Endothelial cell (in vitro differentiated cells): ENCODE measurements at regions not wholly inside any gene's neighbourhood (a gene's known extent, or its start where the extent isn't known, plus 50 kb on each side); places are given as distances from the start of the nearest gene placed in this dataset.

Experiments used
- DNase-seq: peaks from one replicate; pipeline ENCODE4 v3.0.0; 2021; ENCODE audit warnings: low spot score
- H3K27ac Mint-ChIP-seq: one replicate; pipeline ENCODE4 v1.8.0; 2021; ENCODE audit warnings: mixed read lengths, inconsistent platforms; ENCODE audit not compliant: unreplicated experiment
- H3K27me3 Mint-ChIP-seq: one replicate; pipeline ENCODE4 v1.8.0; 2021; ENCODE audit warnings: mild to moderate bottlenecking, moderate library complexity, mixed read lengths, inconsistent platforms; ENCODE audit not compliant: unreplicated experiment
- H3K36me3 Mint-ChIP-seq: one replicate; pipeline ENCODE4 v1.8.0; 2021; ENCODE audit warnings: mild to moderate bottlenecking, low read depth, mixed read lengths, inconsistent platforms; ENCODE audit not compliant: unreplicated experiment
- H3K4me1 Mint-ChIP-seq: one replicate; pipeline ENCODE4 v1.8.0; 2021; ENCODE audit warnings: mild to moderate bottlenecking, mixed read lengths, inconsistent platforms; ENCODE audit not compliant: unreplicated experiment
- H3K4me3 Mint-ChIP-seq: one replicate; pipeline ENCODE4 v1.8.0; 2021; ENCODE audit warnings: mild to moderate bottlenecking, mixed read lengths, inconsistent platforms; ENCODE audit not compliant: unreplicated experiment
- H3K9me3 Mint-ChIP-seq: one replicate; pipeline ENCODE4 v1.8.0; 2021; ENCODE audit warnings: mixed read lengths, inconsistent platforms; ENCODE audit not compliant: unreplicated experiment
- TF ChIP-seq, protein P1 (sequence below): fragments of 200-600 bp; sonication (generic); IDR thresholded peaks from one replicate; pipeline ENCODE4 v1.5.0; 2021; ENCODE audit warnings: antibody characterized with exemption; ENCODE audit not compliant: unreplicated experiment

DNA sequence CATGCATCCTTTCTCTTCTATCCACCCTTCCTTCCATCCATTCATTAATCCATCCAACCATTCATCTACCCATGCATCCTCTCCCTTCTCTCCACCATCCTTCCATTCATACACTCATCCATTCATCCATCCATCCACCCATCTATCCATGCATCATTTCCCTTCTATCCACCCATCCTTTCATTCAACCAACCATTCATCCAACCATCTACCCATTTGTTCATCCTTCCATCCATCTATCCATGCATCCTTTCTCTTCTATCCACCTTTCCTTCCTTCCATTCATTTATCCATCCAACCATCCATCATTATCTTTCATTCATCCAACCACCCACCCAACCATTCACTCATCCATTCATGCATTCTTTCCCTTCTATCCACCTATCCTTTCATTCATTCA, 188.4 kb downstream of the NPHP4 start:
- no peak for DNase-seq
- no peaks in the 10 kb centered on the region for H3K9me3 Mint-ChIP-seq
- no peak overlapping the region for H3K27ac Mint-ChIP-seq
- TF ChIP-seq, protein P1, sequence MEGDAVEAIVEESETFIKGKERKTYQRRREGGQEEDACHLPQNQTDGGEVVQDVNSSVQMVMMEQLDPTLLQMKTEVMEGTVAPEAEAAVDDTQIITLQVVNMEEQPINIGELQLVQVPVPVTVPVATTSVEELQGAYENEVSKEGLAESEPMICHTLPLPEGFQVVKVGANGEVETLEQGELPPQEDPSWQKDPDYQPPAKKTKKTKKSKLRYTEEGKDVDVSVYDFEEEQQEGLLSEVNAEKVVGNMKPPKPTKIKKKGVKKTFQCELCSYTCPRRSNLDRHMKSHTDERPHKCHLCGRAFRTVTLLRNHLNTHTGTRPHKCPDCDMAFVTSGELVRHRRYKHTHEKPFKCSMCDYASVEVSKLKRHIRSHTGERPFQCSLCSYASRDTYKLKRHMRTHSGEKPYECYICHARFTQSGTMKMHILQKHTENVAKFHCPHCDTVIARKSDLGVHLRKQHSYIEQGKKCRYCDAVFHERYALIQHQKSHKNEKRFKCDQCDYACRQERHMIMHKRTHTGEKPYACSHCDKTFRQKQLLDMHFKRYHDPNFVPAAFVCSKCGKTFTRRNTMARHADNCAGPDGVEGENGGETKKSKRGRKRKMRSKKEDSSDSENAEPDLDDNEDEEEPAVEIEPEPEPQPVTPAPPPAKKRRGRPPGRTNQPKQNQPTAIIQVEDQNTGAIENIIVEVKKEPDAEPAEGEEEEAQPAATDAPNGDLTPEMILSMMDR, result no peak
- no peaks in the 10 kb centered on the region for H3K4me1 Mint-ChIP-seq
- H3K27me3 Mint-ChIP-seq, result no peaks in the 10 kb centered on the region
- H3K36me3 Mint-ChIP-seq, result no peaks in the 10 kb centered on the region
- no peak overlapping the region for H3K4me3 Mint-ChIP-seq

DNA sequence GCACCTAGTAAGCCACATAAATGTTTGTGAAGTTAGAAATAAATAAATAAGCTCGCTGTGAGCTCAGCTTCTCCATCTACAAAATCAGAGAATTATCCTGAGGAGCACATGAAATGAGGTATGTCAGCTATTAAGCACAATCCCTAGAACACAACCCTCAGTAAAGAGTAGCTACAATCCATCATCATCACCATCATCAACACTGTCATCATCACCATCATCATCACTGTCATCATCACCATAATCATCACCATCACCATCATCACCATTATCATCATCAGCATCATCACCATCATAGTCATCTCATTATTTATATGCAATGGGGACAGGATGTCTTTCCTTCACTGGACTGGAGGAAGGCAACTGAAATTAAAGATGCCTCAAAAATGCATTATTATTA, 189.6 kb downstream of the NPHP4 start:
- Mint-ChIP-seq H3K4me3 (no peak overlapping the region), H3K36me3 (no peaks in the 10 kb centered on the region), H3K27ac (no peak overlapping the region)

DNA sequence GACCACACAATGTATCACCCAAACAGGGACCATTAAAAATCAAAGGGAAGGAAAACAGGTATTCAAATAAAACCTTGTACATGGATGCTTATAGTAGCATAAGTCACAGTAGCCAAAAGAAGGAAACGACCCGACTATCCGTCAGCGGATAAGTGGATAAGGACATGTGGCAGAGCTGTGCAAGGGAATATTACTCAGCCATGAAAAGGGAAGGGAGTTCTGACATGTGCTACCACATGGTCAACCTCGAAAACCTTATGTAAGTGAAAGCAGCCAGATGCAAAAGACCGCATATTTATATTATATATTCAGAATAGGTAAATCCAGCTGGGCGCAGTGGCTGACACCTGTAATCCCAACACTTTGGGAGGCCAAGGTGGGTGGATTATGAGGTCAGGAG, 193.3 kb downstream of the NPHP4 start:
- Mint-ChIP-seq H3K36me3 (no peaks in the 10 kb centered on the region), H3K4me1 (no peaks in the 10 kb centered on the region), H3K27ac (no peak overlapping the region), H3K27me3 (peaks cover 1% of the 10 kb centered on the region), H3K9me3 (no peaks in the 10 kb centered on the region), H3K4me3 (no peak overlapping the region)
- no peak for DNase-seq
- TF ChIP-seq, protein P1, result no peak

More for the DNA sequence above, 189.6 kb downstream of the NPHP4 start:
- DNase-seq, result no peak
- Mint-ChIP-seq H3K4me1 (no peaks in the 10 kb centered on the region), H3K9me3 (no peaks in the 10 kb centered on the region), H3K27me3 (no peaks in the 10 kb centered on the region)
- TF ChIP-seq, protein P1, result no peak

DNA sequence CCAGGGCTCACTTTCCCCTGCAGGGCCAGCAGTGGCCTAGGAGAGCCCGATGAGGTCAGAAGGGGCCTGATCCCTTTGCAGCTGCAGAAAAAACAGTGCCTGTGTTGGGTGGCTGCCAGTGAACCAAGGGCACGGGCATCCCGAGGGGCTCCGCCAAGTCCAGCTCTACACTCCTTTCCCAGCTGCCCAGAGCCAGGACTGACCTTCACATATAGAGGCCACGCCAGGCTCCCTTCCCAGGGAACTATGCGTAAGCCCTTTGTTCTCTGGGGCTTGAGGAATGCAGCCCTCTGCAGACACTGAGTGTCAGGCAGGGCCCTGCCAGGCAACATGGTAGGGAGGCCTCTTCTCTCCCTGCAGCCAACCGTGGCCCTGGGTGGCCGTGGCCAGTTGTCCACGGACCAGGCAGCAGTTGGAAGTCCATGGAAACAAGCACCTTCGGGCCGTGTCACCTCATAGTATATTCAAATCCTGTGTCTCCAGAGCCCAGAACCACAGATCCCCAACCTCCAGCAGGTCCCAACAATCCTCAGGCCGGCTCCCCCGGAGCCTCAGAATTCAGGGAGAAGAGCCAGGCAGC, 194.0 kb downstream of the NPHP4 start:
- no peak overlapping the region for H3K27ac Mint-ChIP-seq
- H3K4me1 Mint-ChIP-seq, result no peaks in the 10 kb centered on the region
- TF ChIP-seq, protein P1, result no peak
- peaks cover 1% of the 10 kb centered on the region for H3K27me3 Mint-ChIP-seq
- no peak for DNase-seq
- H3K4me3 Mint-ChIP-seq, result no peak overlapping the region
- H3K9me3 Mint-ChIP-seq, result no peaks in the 10 kb centered on the region
- H3K36me3 Mint-ChIP-seq, result no peaks in the 10 kb centered on the region

DNA sequence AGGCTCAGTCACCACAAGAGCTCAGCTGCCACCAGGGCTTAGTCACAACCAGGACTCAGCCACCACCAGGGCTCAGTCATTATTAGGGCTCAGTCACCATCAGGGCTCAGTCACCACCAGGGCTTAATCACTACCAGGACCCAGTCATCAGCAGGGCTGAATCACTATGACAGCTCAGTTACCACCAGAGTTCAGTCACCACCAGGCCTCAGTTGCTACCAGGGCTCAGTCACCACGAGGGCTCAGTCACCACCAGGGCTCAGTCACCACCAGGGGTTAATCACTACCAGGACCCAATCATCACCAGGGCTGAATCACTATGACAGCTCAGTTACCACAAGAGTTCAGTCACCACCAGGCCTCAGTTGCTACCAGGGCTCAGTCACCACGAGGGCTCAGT, 196.2 kb downstream of the NPHP4 start:
- TF ChIP-seq, protein P1, result no peak
- Mint-ChIP-seq H3K9me3 (no peaks in the 10 kb centered on the region), H3K4me1 (no peaks in the 10 kb centered on the region), H3K27me3 (peaks cover 1% of the 10 kb centered on the region), H3K36me3 (no peaks in the 10 kb centered on the region), H3K4me3 (no peak overlapping the region), H3K27ac (no peak overlapping the region)
- no peak for DNase-seq
